Astrocyte (in vitro differentiated cells and primary cell): ENCODE measurements at regions not wholly inside any gene's neighbourhood (a gene's known extent, or its start where the extent isn't known, plus 50 kb on each side); places are given as distances from the start of the nearest gene placed in this dataset.

Source experiments
- DNase-seq: peaks from one replicate; pipeline ENCODE4 v3.0.0-alpha.2; 2010; ENCODE audit warnings: low read depth
- FAIRE-seq: peaks from 2 replicates; lab custom pipeline; 2011; peaks lifted over from hg19 to GRCh38; lab: Jason Lieb, UNC
- H2AFZ ChIP-seq: 2 replicates; pipeline ENCODE4 v1.6.0; 2012; ENCODE audit warnings: low read depth, low read length, inconsistent platforms
- H3K27ac ChIP-seq: 2 replicates; pipeline ENCODE4 v1.5.1; 2011; ENCODE audit warnings: low read depth, low read length, inconsistent platforms
- H3K27me3 ChIP-seq: 2 replicates; pipeline ENCODE4 v1.6.0; 2011; ENCODE audit warnings: low read length, inconsistent platforms; ENCODE audit not compliant: insufficient read depth
- H3K36me3 ChIP-seq: 2 replicates; pipeline ENCODE4 v1.5.1; 2011; ENCODE audit warnings: low read length, inconsistent platforms; ENCODE audit not compliant: insufficient read depth
- H3K4me1 ChIP-seq: 2 replicates; pipeline ENCODE4 v1.5.1; 2011; ENCODE audit warnings: low read length, inconsistent platforms; ENCODE audit not compliant: insufficient read depth
- H3K4me2 ChIP-seq: 2 replicates; pipeline ENCODE4 v1.6.0; 2012; ENCODE audit warnings: low read length, inconsistent platforms
- H3K4me3 ChIP-seq: 2 replicates; pipeline ENCODE4 v1.5.1; 2011; ENCODE audit warnings: low read depth, mild to moderate bottlenecking, low read length, inconsistent platforms; ENCODE audit not compliant: insufficient read depth
- H3K79me2 ChIP-seq: 2 replicates; pipeline ENCODE4 v1.6.0; 2012; ENCODE audit warnings: mild to moderate bottlenecking, low read length, inconsistent platforms; ENCODE audit not compliant: insufficient read depth
- H3K9ac ChIP-seq: 2 replicates; pipeline ENCODE4 v1.6.0; 2012; ENCODE audit warnings: mild to moderate bottlenecking, low read length, inconsistent platforms
- H3K9me3 ChIP-seq: 2 replicates; pipeline ENCODE4 v1.5.1; 2012; ENCODE audit warnings: low read depth, mild to moderate bottlenecking, low read length, inconsistent platforms; ENCODE audit not compliant: insufficient read depth
- H4K20me1 ChIP-seq: 2 replicates; pipeline ENCODE4 v1.6.0; 2012; ENCODE audit warnings: low read length, inconsistent platforms; ENCODE audit not compliant: insufficient read depth
- H3K27ac Mint-ChIP-seq: one replicate; pipeline ENCODE4 v1.8.0; 2021; ENCODE audit warnings: mild to moderate bottlenecking, mixed read lengths; ENCODE audit not compliant: unreplicated experiment
- H3K27me3 Mint-ChIP-seq: one replicate; pipeline ENCODE4 v1.8.0; 2021; ENCODE audit warnings: low read depth, mixed read lengths; ENCODE audit not compliant: unreplicated experiment
- H3K36me3 Mint-ChIP-seq: one replicate; pipeline ENCODE4 v1.8.0; 2021; ENCODE audit warnings: low read depth, mixed read lengths; ENCODE audit not compliant: unreplicated experiment
- H3K4me1 Mint-ChIP-seq: one replicate; pipeline ENCODE4 v1.8.0; 2021; ENCODE audit warnings: low read depth, mixed read lengths; ENCODE audit not compliant: unreplicated experiment
- H3K4me3 Mint-ChIP-seq: one replicate; pipeline ENCODE4 v1.8.0; 2021; ENCODE audit warnings: mild to moderate bottlenecking, moderate library complexity, mixed read lengths; ENCODE audit not compliant: unreplicated experiment
- H3K9me3 Mint-ChIP-seq: one replicate; pipeline ENCODE4 v1.8.0; 2021; ENCODE audit warnings: mild to moderate bottlenecking, mixed read lengths; ENCODE audit not compliant: unreplicated experiment
- EZH2 ChIP-seq: IDR thresholded peaks from 2 replicates; pipeline ENCODE4 v1.6.1; 2012; ENCODE audit warnings: mild to moderate bottlenecking, low read length, inconsistent platforms; ENCODE audit not compliant: insufficient read depth
- TF ChIP-seq, protein P1 (sequence below): IDR thresholded peaks from 2 replicates; pipeline ENCODE4 v1.5.1; 2011; ENCODE audit warnings: low read depth, mild to moderate bottlenecking, inconsistent platforms, low read length, moderate library complexity; ENCODE audit not compliant: insufficient read depth

DNA sequence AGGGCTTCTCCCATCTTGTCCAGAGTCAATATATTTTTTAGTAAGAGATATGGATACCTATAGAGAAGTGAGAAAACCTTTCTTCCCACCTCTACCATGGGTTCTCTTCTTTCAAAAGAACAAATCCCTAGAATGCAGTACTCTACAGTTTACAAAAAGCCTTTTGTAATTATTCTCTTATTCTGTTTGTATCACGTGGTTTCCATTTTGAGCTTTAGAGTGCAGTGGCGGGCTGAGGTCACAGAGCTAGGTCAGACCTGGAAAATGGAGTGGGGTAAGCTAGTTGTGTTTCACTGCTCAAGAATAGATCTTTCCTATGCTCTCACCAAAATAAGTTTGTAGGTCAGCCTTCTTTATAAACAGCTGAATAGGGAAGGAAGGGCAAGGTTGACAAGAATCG is 85.3 kb upstream of the MAF start:
- Histone ChIP-seq H3K36me3 (no peaks in the 10 kb centered on the region), H3K27ac (no peak overlapping the region), H4K20me1 (no peaks in the 10 kb centered on the region), H3K27me3 (no peaks in the 10 kb centered on the region), H2AFZ (no peak overlapping the region), H3K4me2 (no peak overlapping the region), H3K9me3 (no peaks in the 10 kb centered on the region), H3K79me2 (no peaks in the 10 kb centered on the region), H3K4me1 (peaks cover 9% of the 10 kb centered on the region), H3K9ac (no peak overlapping the region), H3K4me3 (no peak overlapping the region)
- DNase-seq (no peak), FAIRE-seq (no peak)
- Mint-ChIP-seq H3K27me3 (no peaks in the 10 kb centered on the region), H3K4me3 (no peak overlapping the region), H3K27ac (no peak overlapping the region), H3K9me3 (no peaks in the 10 kb centered on the region), H3K36me3 (no peaks in the 10 kb centered on the region), H3K4me1 (no peaks in the 10 kb centered on the region)
- TF ChIP-seq, protein P1, sequence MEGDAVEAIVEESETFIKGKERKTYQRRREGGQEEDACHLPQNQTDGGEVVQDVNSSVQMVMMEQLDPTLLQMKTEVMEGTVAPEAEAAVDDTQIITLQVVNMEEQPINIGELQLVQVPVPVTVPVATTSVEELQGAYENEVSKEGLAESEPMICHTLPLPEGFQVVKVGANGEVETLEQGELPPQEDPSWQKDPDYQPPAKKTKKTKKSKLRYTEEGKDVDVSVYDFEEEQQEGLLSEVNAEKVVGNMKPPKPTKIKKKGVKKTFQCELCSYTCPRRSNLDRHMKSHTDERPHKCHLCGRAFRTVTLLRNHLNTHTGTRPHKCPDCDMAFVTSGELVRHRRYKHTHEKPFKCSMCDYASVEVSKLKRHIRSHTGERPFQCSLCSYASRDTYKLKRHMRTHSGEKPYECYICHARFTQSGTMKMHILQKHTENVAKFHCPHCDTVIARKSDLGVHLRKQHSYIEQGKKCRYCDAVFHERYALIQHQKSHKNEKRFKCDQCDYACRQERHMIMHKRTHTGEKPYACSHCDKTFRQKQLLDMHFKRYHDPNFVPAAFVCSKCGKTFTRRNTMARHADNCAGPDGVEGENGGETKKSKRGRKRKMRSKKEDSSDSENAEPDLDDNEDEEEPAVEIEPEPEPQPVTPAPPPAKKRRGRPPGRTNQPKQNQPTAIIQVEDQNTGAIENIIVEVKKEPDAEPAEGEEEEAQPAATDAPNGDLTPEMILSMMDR, result no peak
- TF ChIP-seq EZH2, result no peak

DNA sequence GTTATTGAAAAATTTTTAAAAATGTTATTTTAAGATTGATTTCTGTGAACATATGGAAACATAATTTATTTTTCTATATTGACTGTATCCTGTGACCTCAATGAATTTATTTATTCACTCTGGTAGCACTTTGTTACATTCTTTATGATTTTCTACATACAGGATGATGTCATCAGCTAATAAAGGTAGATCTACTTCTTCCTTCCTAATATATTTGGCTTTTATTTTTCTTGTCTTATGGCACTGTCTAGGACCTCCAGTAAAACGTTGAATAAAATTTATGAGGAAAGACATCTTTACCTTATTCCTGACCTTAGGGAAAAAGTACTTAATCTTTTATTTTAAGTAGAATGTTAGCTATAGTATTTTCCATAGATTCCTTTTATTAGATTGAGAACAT is 78.8 kb upstream of the MAF start:
- Histone ChIP-seq H3K79me2 (no peaks in the 10 kb centered on the region), H3K27me3 (no peaks in the 10 kb centered on the region), H3K9ac (no peak overlapping the region), H3K4me2 (no peak overlapping the region), H4K20me1 (no peaks in the 10 kb centered on the region), H2AFZ (no peak overlapping the region), H3K4me1 (no peaks in the 10 kb centered on the region), H3K36me3 (no peaks in the 10 kb centered on the region), H3K9me3 (no peaks in the 10 kb centered on the region), H3K27ac (no peak overlapping the region), H3K4me3 (no peak overlapping the region)
- Mint-ChIP-seq H3K9me3 (no peaks in the 10 kb centered on the region), H3K27ac (no peak overlapping the region), H3K4me1 (peaks cover 1% of the 10 kb centered on the region), H3K27me3 (no peaks in the 10 kb centered on the region), H3K4me3 (no peak overlapping the region), H3K36me3 (no peaks in the 10 kb centered on the region)
- TF ChIP-seq EZH2, result no peak
- TF ChIP-seq, protein P1, result no peak
- FAIRE-seq, result no peak
- DNase-seq, result no peak

DNA sequence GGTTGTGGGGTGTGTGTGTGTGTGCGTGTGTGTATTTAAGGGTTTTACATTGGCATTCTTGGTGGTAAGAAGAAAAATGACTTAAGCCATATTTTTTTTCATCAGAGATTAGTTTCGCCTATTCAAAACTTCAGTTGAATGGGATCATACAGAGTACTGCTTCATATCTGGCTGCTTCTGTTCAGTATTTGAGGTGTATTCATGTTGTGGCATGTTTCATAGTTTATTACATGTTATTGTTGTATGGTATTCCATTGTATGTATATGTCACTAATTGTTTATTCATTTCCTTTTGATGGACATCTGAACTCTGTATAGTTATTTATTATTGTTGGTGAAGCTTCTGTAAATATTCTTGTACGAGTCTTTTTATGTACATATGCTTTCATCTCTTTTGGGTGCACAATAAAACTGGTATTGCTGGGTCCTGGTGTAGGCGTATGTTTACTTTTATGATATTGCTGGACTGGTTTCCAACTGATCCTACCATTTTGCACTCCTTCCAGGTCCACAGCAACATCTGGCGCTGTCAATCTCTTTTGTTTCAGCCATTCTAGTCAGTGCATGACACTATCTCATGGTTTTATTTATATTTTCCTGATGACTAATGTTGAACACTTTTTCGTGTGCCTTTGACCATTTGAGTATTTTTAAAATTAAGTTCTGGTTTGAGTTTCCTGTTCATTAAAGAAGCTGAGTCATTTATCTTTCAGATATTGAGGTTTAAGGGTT is 77.4 kb upstream of the MAF start:
- no peaks in the 10 kb centered on the region for H3K79me2 ChIP-seq
- no peak overlapping the region for H3K27ac ChIP-seq
- H3K27me3 ChIP-seq, result no peaks in the 10 kb centered on the region
- Mint-ChIP-seq H3K36me3 (no peaks in the 10 kb centered on the region), H3K9me3 (no peaks in the 10 kb centered on the region), H3K27ac (no peak overlapping the region), H3K4me1 (peaks cover 1% of the 10 kb centered on the region), H3K27me3 (no peaks in the 10 kb centered on the region), H3K4me3 (no peak overlapping the region)
- no peak overlapping the region for H3K4me2 ChIP-seq
- no peaks in the 10 kb centered on the region for H3K4me1 ChIP-seq
- H3K9me3 ChIP-seq, result no peaks in the 10 kb centered on the region
- H3K36me3 ChIP-seq, result no peaks in the 10 kb centered on the region
- no peak overlapping the region for H3K9ac ChIP-seq
- TF ChIP-seq, protein P1, result no peak
- no peak for TF ChIP-seq EZH2
- DNase-seq (peak; percentile 36), FAIRE-seq (no peak)
- no peak overlapping the region for H3K4me3 ChIP-seq
- H4K20me1 ChIP-seq, result no peaks in the 10 kb centered on the region
- no peak overlapping the region for H2AFZ ChIP-seq
